Liver (tissue), 3 donors: ENCODE measurements at regions not wholly inside any gene's neighbourhood (a gene's known extent, or its start where the extent isn't known, plus 50 kb on each side); places are given as distances from the start of the nearest gene placed in this dataset.

Source experiments
- ATF3 ChIP-seq: IDR thresholded peaks from 2 replicates; pipeline ENCODE4 v1.6.1; 2016; ENCODE audit warnings: antibody characterized with exemption
- CTCF ChIP-seq: fragments of 150-350 bp; IDR thresholded peaks from 2 replicates; pipeline ENCODE4 v1.5.1; 2017; ENCODE audit warnings: improper control_type of control experiment, low read depth, low read length; ENCODE audit not compliant: missing input control
- FOXA1 ChIP-seq: IDR thresholded peaks from 2 replicates; pipeline ENCODE4 v1.6.1; 2016; ENCODE audit warnings: antibody characterized with exemption
- GABPA ChIP-seq, 2 donors: IDR thresholded peaks in 1 of 2; conservative IDR thresholded peaks in 1 of 2; 2 replicates each; pipeline ENCODE4 v1.6.1; 2016; ENCODE audit warnings: antibody characterized with exemption in 2 of 2, mild to moderate bottlenecking in 1 of 2, moderate library complexity in 1 of 2
- JUND ChIP-seq, 2 donors: IDR thresholded peaks; 2 replicates each; pipeline ENCODE4 v1.6.1; 2016; ENCODE audit warnings: antibody characterized with exemption in 2 of 2
- MAX ChIP-seq: IDR thresholded peaks from 2 replicates; pipeline ENCODE4 v1.6.1; 2016; ENCODE audit warnings: antibody characterized with exemption
- RAD21 ChIP-seq, 2 donors: IDR thresholded peaks; 2 replicates each; pipeline ENCODE4 v1.6.1; 2016; ENCODE audit warnings: antibody characterized with exemption in 2 of 2, mild to moderate bottlenecking in 2 of 2
- REST ChIP-seq: IDR thresholded peaks from 2 replicates; pipeline ENCODE4 v1.6.1; 2016; ENCODE audit warnings: antibody characterized with exemption, mild to moderate bottlenecking
- SP1 ChIP-seq: IDR thresholded peaks from 2 replicates; pipeline ENCODE4 v1.6.1; 2018; ENCODE audit warnings: antibody characterized with exemption, mild to moderate bottlenecking
- TAF1 ChIP-seq: conservative IDR thresholded peaks from 2 replicates; pipeline ENCODE4 v1.6.1; 2016; ENCODE audit warnings: antibody characterized with exemption, mild to moderate bottlenecking
- YY1 ChIP-seq: IDR thresholded peaks from 2 replicates; pipeline ENCODE4 v1.6.1; 2016; ENCODE audit warnings: antibody characterized with exemption, mild to moderate bottlenecking
- ZBTB33 ChIP-seq: IDR thresholded peaks from 2 replicates; pipeline ENCODE4 v1.6.1; 2016; ENCODE audit warnings: antibody characterized with exemption
- donor health status: healthy.
- donor health status: healthy.

GRCh38 chr4:28232951-28233350, 1372.3 kb downstream of the STIM2 start:
- TF ChIP-seq CTCF (no peak), REST (no peak), GABPA (IDR thresholded peaks at IDR 0.05 in 1 of 2, conservative IDR thresholded peaks at IDR 0.05 in 1 of 2) (no peak), MAX (no peak), JUND (IDR thresholded peaks at IDR 0.05) (no peak), YY1 (no peak), RAD21 (IDR thresholded peaks at IDR 0.05) (no peak), TAF1 (no peak), SP1 (no peak), FOXA1 (no peak), ATF3 (no peak), ZBTB33 (no peak)
